DOHH2 (cell line): ENCODE measurements at regions not wholly inside any gene's neighbourhood (a gene's known extent, or its start where the extent isn't known, plus 50 kb on each side); places are given as distances from the start of the nearest gene placed in this dataset.

Experiments
- EZH2phosphoT487 ChIP-seq: fragments of 200-600 bp; sonication (generic); IDR thresholded peaks from 2 replicates; pipeline ENCODE4 v1.6.1; 2017; ENCODE audit warnings: borderline replicate concordance, mild to moderate bottlenecking, antibody characterized with exemption, low read length, moderate library complexity, mixed read lengths
- TF ChIP-seq, protein P1 (sequence below): fragments of 200-600 bp; sonication (generic); IDR thresholded peaks from one replicate; pipeline ENCODE4 v1.5.1; 2014; ENCODE audit warnings: antibody characterized with exemption, mild to moderate bottlenecking, low read depth, low read length; ENCODE audit not compliant: poor library complexity, severe bottlenecking

DNA sequence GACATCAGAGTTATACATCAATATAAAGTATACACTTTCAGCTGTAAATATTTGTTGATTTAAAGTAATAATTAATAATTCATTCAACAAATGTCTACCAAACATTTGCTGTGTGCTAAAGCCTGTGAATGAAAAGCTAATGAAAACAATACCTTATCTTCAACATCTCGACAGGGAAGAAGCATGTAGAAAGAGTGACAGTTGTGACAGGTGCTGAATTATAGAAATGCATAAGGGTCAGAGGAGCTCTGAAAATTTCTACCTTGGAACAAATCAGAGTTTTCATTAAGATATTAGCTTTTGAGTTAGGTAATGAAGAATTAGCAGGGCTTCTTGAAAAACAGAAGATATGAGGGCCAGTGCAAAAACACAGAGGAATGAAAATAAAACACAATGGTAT is 739.2 kb downstream of the VGLL3 start:
- TF ChIP-seq, protein P1, sequence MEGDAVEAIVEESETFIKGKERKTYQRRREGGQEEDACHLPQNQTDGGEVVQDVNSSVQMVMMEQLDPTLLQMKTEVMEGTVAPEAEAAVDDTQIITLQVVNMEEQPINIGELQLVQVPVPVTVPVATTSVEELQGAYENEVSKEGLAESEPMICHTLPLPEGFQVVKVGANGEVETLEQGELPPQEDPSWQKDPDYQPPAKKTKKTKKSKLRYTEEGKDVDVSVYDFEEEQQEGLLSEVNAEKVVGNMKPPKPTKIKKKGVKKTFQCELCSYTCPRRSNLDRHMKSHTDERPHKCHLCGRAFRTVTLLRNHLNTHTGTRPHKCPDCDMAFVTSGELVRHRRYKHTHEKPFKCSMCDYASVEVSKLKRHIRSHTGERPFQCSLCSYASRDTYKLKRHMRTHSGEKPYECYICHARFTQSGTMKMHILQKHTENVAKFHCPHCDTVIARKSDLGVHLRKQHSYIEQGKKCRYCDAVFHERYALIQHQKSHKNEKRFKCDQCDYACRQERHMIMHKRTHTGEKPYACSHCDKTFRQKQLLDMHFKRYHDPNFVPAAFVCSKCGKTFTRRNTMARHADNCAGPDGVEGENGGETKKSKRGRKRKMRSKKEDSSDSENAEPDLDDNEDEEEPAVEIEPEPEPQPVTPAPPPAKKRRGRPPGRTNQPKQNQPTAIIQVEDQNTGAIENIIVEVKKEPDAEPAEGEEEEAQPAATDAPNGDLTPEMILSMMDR: no peak
- TF ChIP-seq EZH2phosphoT487: no peak
